ENCODE measurements at regions not wholly inside any gene's neighbourhood (a gene's known extent, or its start where the extent isn't known, plus 50 kb on each side); places are given as distances from the start of the nearest gene placed in this dataset.

- TF ChIP-seq CTCF (IDR thresholded peaks at IDR 0.05; ENCODE audit: low read depth, low read length) = no peak
- TF ChIP-seq, protein P1, sequence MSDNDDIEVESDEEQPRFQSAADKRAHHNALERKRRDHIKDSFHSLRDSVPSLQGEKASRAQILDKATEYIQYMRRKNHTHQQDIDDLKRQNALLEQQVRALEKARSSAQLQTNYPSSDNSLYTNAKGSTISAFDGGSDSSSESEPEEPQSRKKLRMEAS (IDR thresholded peaks at IDR 0.05; ENCODE audit: low read depth, low read length) = no peak
- no peak for TF ChIP-seq POLR2A (IDR thresholded peaks at IDR 0.05; ENCODE audit: extremely low read depth, insufficient read length)
Observed at GRCh38 chr2:66111706-66112105, 323.2 kb upstream of the MEIS1 start.

Data from NB4 (cell line).